RWPE1 (cell line): ENCODE measurements at regions not wholly inside any gene's neighbourhood (a gene's known extent, or its start where the extent isn't known, plus 50 kb on each side); places are given as distances from the start of the nearest gene placed in this dataset.

Experiments used
- CTCF ChIA-PET: fragments of 350-600 bp; sonication (Branson Sonifier 250); formaldehyde crosslinking; extraction: SDS; loops from one replicate; lab custom pipeline; 2021; lab: Yijun Ruan, JAX
- POLR2A ChIA-PET: fragments of 400-600 bp; formaldehyde crosslinking; extraction: SDS; loops from one replicate; lab custom pipeline; 2020; ENCODE audit warnings: antibody characterized with exemption; ENCODE audit not compliant: low non-redundant PET; lab: Yijun Ruan, JAX
- DNase-seq: peaks from one replicate; pipeline ENCODE4 v3.0.0; 2012; ENCODE audit warnings: low spot score
- H3K27ac ChIP-seq: fragments of 450-650 bp; 2 replicates; pipeline ENCODE4 v1.5.1; 2017
- CTCF ChIP-seq: fragments of 450-650 bp; conservative IDR thresholded peaks from 2 replicates; pipeline ENCODE4 v1.5.1; 2017; ENCODE audit warnings: low read depth, mild to moderate bottlenecking

DNA sequence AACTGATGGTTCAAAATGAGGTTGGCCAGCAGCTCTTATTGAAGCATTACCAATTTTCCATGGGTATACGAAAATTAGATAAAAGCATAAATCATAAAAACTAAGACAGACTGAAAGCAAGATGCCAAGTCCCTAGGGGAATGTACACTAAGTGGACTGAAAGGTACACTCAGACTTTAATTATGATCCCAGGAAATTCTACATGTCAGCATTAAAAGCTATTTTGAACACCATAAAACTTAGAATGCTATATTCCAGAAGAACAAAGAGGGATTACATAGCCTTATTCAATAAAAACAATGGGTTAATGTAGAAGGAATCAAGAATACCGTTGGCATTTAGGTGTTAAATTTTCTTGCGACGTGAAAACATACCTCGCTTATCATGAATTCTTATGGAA, 558.5 kb downstream of the LRRIQ3 start:
- POLR2A ChIA-PET: no interaction called here
- no peak for TF ChIP-seq CTCF
- CTCF ChIA-PET: no interaction called here
- no peak overlapping the region for H3K27ac ChIP-seq
- DNase-seq: no peak

DNA sequence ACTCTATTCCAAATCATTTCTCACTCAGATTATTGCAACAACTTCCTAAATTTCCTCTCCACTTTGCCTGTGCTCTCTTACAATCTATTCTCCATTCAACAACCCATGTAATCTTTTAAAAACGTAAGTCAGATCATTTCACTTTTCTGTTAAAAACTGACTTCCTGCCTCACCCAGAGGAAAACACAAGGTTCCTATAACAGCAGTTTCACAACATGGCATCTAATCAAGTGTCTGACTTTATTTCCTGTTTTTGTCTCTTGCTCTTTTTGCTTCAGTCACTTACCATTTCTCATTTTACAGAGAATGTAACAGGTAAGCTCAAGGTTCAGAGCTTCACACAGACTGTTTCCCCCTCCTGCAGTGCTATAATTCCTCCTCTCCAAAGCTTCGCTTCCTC, 560.7 kb downstream of the LRRIQ3 start:
- TF ChIP-seq CTCF: no peak
- no peak overlapping the region for H3K27ac ChIP-seq
- CTCF ChIA-PET: no interaction called here
- POLR2A ChIA-PET: no interaction called here
- DNase-seq: no peak

DNA sequence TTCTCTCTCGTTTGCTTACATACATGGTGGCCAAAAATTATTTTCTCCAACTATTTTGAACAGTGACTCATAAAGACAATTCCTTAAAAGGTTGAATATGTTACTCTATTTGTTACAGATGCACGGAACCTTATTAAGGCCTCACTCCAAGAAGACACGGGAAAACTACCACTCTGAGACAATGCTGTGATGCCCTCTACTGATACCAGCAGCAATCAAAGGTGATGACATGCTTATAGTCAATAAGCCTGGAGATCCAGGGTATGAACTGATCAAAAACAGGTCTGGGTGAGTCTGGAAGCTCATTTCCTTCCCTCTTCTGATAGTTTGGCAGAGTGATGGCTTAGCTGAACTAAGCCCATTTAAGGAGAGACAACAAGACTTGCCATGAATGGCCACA, 563.0 kb downstream of the LRRIQ3 start:
- no peak for DNase-seq
- CTCF ChIA-PET: no interaction called here
- POLR2A ChIA-PET: no interaction called here
- H3K27ac ChIP-seq: no peak overlapping the region
- no peak for TF ChIP-seq CTCF

- no peak for DNase-seq
- ChIA-PET POLR2A (no interaction called here), CTCF (interaction anchor here (0.6 to 0.7 kb wide), 2 partner anchors 580 to 593 kb away, joined by 3 read pairs; no protein-coding TSS in a partner anchor)
- H3K27ac ChIP-seq: no peak overlapping the region
- no peak for TF ChIP-seq CTCF
Measured at GRCh38 chr1:73627723-73628122, 570.3 kb downstream of the LRRIQ3 start.

DNA sequence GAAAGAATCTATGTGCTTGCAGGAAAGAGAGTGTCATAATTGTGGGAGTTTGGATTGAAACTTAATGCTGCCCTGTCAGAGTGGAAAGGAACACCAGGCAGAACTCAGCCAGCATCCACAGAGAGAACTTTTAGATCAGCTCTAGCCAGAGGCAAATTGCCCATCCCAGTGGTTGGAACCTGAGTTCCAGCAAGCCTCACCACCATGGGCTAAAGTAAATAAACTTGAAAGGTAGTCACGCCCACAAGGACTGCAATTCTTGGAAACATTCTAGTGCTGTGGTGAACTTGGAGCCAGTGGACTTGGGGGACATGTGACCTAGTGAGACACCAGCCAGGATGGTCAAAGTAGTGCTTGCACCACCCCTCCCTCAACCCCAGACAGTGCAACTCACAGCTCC, 571.6 kb downstream of the LRRIQ3 start:
- POLR2A ChIA-PET: no interaction called here
- DNase-seq: no peak
- CTCF ChIA-PET: no interaction called here
- H3K27ac ChIP-seq: no peak overlapping the region
- TF ChIP-seq CTCF: no peak

- no peak overlapping the region for H3K27ac ChIP-seq
- ChIA-PET POLR2A (no interaction called here), CTCF (no interaction called here)
- TF ChIP-seq CTCF: no peak
- DNase-seq: no peak
Measured at GRCh38 chr1:73623946-73624345, 574.0 kb downstream of the LRRIQ3 start.

DNA sequence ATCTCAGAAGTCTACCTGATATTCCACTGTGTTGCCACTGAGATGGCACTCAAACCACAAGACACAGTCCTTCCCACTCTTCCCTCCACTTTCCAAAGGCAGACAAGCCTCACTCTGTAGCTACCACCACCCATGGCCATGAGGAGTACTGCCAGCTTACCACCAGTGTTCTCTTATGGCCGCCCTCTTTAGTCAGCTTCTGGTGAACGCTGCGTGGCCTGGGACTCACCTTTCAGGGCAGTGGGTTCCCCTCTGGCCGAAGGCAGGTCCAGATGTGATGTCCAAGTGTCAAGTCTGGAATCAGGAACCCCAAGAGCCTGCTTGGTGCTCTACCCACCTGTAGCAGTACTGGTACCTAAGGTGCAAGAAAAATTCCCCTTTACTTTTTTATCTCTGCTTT, 580.8 kb downstream of the LRRIQ3 start:
- H3K27ac ChIP-seq: no peak overlapping the region
- ChIA-PET CTCF (no interaction called here), POLR2A (no interaction called here)
- no peak for DNase-seq
- no peak for TF ChIP-seq CTCF
